SK-N-DZ (cell line): ENCODE measurements at regions not wholly inside any gene's neighbourhood (a gene's known extent, or its start where the extent isn't known, plus 50 kb on each side); places are given as distances from the start of the nearest gene placed in this dataset.

Experiments
- DNase-seq: peaks from one replicate; pipeline ENCODE4 v3.0.0-alpha.2; 2015; ENCODE audit warnings: low spot score

GRCh38 chr5:99911971-99912370, 623.2 kb upstream of the FAM174A start:
- no peak for DNase-seq

GRCh38 chr5:99906776-99907175, 628.4 kb upstream of the FAM174A start:
- DNase-seq, result no peak

GRCh38 chr5:99901972-99902371, 633.2 kb upstream of the FAM174A start:
- DNase-seq, result no peak

- peak; percentile 92 for DNase-seq
Measured at GRCh38 chr5:99900302-99900852, 634.8 kb upstream of the FAM174A start.

GRCh38 chr5:99879791-99880511, 655.2 kb upstream of the FAM174A start:
- no peak for DNase-seq

GRCh38 chr5:99878830-99879229, 656.3 kb upstream of the FAM174A start:
- no peak for DNase-seq

- no peak for DNase-seq
Measured at GRCh38 chr5:99866740-99867139, 668.4 kb upstream of the FAM174A start.

- no peak for DNase-seq
Measured at GRCh38 chr5:99865159-99865558, 670.0 kb upstream of the FAM174A start.

- no peak for DNase-seq
Measured at GRCh38 chr5:99835791-99836190, 699.4 kb upstream of the FAM174A start.

GRCh38 chr5:99827136-99827535, 708.0 kb upstream of the FAM174A start:
- no peak for DNase-seq

GRCh38 chr5:99817796-99818195, 717.4 kb upstream of the FAM174A start:
- no peak for DNase-seq

- no peak for DNase-seq
Measured at GRCh38 chr5:99814321-99815063, 720.7 kb upstream of the FAM174A start.

- DNase-seq, result no peak
Measured at GRCh38 chr5:99808657-99809230, 726.4 kb upstream of the FAM174A start.

GRCh38 chr5:99807346-99807745, 727.8 kb upstream of the FAM174A start:
- no peak for DNase-seq

- no peak for DNase-seq
Measured at GRCh38 chr5:99795031-99795430, 740.1 kb upstream of the FAM174A start.

GRCh38 chr5:99788482-99788881, 746.7 kb upstream of the FAM174A start:
- DNase-seq, result no peak

- DNase-seq, result no peak
Measured at GRCh38 chr5:99775189-99775588, 760.0 kb upstream of the FAM174A start.

- no peak for DNase-seq
Measured at GRCh38 chr5:99773290-99773689, 761.9 kb upstream of the FAM174A start.

GRCh38 chr5:99771296-99771695, 763.9 kb upstream of the FAM174A start:
- no peak for DNase-seq

- DNase-seq, result no peak
Measured at GRCh38 chr5:99765011-99765410, 770.2 kb upstream of the FAM174A start.

GRCh38 chr5:99763021-99763774, 772.0 kb upstream of the FAM174A start:
- no peak for DNase-seq

- DNase-seq, result no peak
Measured at GRCh38 chr5:99747342-99747741, 787.8 kb upstream of the FAM174A start.
